Caco-2 (cell line): ENCODE measurements at regions not wholly inside any gene's neighbourhood (a gene's known extent, or its start where the extent isn't known, plus 50 kb on each side); places are given as distances from the start of the nearest gene placed in this dataset.

Source experiments
- BruUV-seq: library from RNA; stranded (reverse); fragments of 400-500 nt; replicated peaks from 2 replicates; lab custom pipeline; 2021; lab: Mats Ljungman, UMichigan
- CTCF ChIA-PET: fragments of 300-600 bp; sonication (Branson Sonifier 250); formaldehyde crosslinking; loops from one replicate; lab custom pipeline; 2022; ENCODE audit warnings: antibody characterized with exemption; lab: Charles Lee
- POLR2A ChIA-PET: fragments of 300-600 bp; sonication (Branson Sonifier 250); formaldehyde crosslinking; loops from one replicate; lab custom pipeline; 2022; ENCODE audit warnings: antibody characterized with exemption; lab: Charles Lee
- DNase-seq, 2 experiments: peaks; one replicate each; pipeline versions ENCODE4 v3.0.0 to v3.0.0-alpha.2; 2020 to 2022
- H3K27me3 ChIP-seq: replicated peaks from 2 replicates; pipeline ENCODE4 v1.6.0; 2011; ENCODE audit warnings: low read length; ENCODE audit not compliant: control insufficient read depth, insufficient read depth
- H3K36me3 ChIP-seq: 2 replicates; pipeline ENCODE4 v1.5.1; 2011; ENCODE audit warnings: low read length; ENCODE audit not compliant: control insufficient read depth, insufficient read depth
- H3K4me1 ChIP-seq: fragments of 250-450 bp; sonication (Bioruptor Pico); 2 replicates; pipeline ENCODE4 v1.5.1; 2020; ENCODE audit warnings: mild to moderate bottlenecking
- H3K4me3 ChIP-seq: 2 replicates; pipeline ENCODE4 v1.5.1; 2011; ENCODE audit warnings: low read depth, mild to moderate bottlenecking, control low read depth, low read length
- H3K9me3 ChIP-seq: fragments of 250-450 bp; sonication (Bioruptor Pico); 2 replicates; pipeline ENCODE4 v1.5.1; 2020; ENCODE audit warnings: mild to moderate bottlenecking, moderate library complexity
- H3K27ac Mint-ChIP-seq: one replicate; pipeline ENCODE4 v1.8.0; 2022; ENCODE audit warnings: mixed read lengths; ENCODE audit not compliant: unreplicated experiment
- H3K27me3 Mint-ChIP-seq: one replicate; pipeline ENCODE4 v1.8.0; 2022; ENCODE audit warnings: mixed read lengths; ENCODE audit not compliant: insufficient read depth, unreplicated experiment
- H3K36me3 Mint-ChIP-seq: one replicate; pipeline ENCODE4 v1.8.0; 2022; ENCODE audit warnings: mild to moderate bottlenecking, mixed read lengths; ENCODE audit not compliant: insufficient read depth, unreplicated experiment
- H3K4me1 Mint-ChIP-seq: one replicate; pipeline ENCODE4 v1.8.0; 2022; ENCODE audit warnings: low read depth, mixed read lengths; ENCODE audit not compliant: unreplicated experiment
- H3K4me3 Mint-ChIP-seq: one replicate; pipeline ENCODE4 v1.8.0; 2022; ENCODE audit warnings: mild to moderate bottlenecking, moderate library complexity, mixed read lengths; ENCODE audit not compliant: unreplicated experiment
- H3K9me3 Mint-ChIP-seq: one replicate; pipeline ENCODE4 v1.8.0; 2022; ENCODE audit warnings: mixed read lengths; ENCODE audit not compliant: unreplicated experiment
- intact Hi-C: fragments of 100-400 bp; cut with micrococcal nuclease; formaldehyde crosslinking; loops from one replicate; pipeline ENCODE4 v1.10.0; 2022; ENCODE audit not compliant: unreplicated experiment
- TF ChIP-seq, protein P1 (sequence below), 2 experiments: fragments of 200-600 bp in 1 of 2; IDR thresholded peaks; 1 replicate in 1 of 2; 2 replicates in 1 of 2; pipeline versions ENCODE4 v1.5.1 to v1.8.0; 2011 to 2022; ENCODE audit warnings: antibody characterized with exemption in 1 of 2, control low read depth in 1 of 2, inconsistent platforms in 1 of 2, low read depth in 1 of 2, low read length in 1 of 2, mild to moderate bottlenecking in 1 of 2, moderate library complexity in 1 of 2; ENCODE audit not compliant: insufficient read depth in 1 of 2, severe bottlenecking in 1 of 2, unreplicated experiment in 1 of 2

DNA sequence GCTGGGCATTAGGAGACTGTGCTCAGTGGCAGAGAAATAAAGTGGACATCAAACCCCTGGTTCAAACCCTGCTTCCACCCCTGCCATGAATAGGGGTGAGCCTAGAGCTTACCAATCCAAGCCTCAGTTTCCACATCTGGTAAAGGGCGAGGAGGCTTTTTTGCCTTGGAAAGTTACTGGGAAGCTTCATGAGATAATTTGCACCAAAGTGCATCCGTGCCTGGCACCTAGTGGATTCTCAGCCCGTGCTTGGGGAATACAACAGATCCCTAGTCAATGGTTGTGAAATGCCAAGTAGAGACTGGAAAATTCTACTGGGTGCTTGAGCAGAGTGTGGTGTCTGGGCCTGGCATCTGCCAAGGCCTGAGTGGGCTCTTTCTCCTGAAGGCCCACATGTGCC is 158.7 kb upstream of the ZMIZ1 start:
- H3K4me1 Mint-ChIP-seq, result no peaks in the 10 kb centered on the region
- Histone ChIP-seq H3K9me3 (no peaks in the 10 kb centered on the region), H3K27me3 (no peaks in the 10 kb centered on the region), H3K4me3 (no peak overlapping the region), H3K36me3 (no peaks in the 10 kb centered on the region), H3K4me1 (no peaks in the 10 kb centered on the region)
- no peaks in the 10 kb centered on the region for H3K27me3 Mint-ChIP-seq
- TF ChIP-seq, protein P1, sequence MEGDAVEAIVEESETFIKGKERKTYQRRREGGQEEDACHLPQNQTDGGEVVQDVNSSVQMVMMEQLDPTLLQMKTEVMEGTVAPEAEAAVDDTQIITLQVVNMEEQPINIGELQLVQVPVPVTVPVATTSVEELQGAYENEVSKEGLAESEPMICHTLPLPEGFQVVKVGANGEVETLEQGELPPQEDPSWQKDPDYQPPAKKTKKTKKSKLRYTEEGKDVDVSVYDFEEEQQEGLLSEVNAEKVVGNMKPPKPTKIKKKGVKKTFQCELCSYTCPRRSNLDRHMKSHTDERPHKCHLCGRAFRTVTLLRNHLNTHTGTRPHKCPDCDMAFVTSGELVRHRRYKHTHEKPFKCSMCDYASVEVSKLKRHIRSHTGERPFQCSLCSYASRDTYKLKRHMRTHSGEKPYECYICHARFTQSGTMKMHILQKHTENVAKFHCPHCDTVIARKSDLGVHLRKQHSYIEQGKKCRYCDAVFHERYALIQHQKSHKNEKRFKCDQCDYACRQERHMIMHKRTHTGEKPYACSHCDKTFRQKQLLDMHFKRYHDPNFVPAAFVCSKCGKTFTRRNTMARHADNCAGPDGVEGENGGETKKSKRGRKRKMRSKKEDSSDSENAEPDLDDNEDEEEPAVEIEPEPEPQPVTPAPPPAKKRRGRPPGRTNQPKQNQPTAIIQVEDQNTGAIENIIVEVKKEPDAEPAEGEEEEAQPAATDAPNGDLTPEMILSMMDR (IDR thresholded peaks at IDR 0.05; ENCODE audit: insufficient read depth in 1 of 2, low read depth in 1 of 2, low read length in 1 of 2, severe bottlenecking in 1 of 2, unreplicated experiment in 1 of 2), result no peak
- intact Hi-C loops, result no loop called here
- no peak for DNase-seq
- BruUV-seq, result no TSS peak
- POLR2A ChIA-PET, result no interaction called here
- no peaks in the 10 kb centered on the region for H3K36me3 Mint-ChIP-seq
- no peak overlapping the region for H3K4me3 Mint-ChIP-seq
- H3K27ac Mint-ChIP-seq, result no peak overlapping the region
- H3K9me3 Mint-ChIP-seq, result no peaks in the 10 kb centered on the region
- CTCF ChIA-PET, result no interaction called here

DNA sequence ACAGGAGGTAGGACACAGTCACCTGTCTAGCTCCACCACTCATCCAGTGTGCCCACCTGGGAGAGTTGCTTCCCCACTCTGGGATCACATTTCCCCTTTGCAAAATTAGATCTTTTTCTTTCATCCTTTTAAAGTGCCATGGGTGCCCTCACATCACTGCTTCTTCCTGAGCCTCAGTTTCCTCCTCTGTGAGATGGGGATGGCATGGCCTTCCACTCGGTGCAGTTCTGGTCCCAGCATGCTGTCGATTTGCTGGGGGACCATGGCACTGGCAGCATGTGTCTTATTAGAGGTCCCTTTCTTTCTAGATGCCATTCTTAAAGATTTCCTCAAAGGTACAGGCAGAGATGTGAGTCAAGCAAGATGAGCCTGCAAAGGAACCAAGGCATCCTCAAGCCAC is 158.3 kb upstream of the ZMIZ1 start:
- no peak for DNase-seq
- Mint-ChIP-seq H3K27me3 (no peaks in the 10 kb centered on the region), H3K4me3 (no peak overlapping the region), H3K27ac (no peak overlapping the region), H3K36me3 (no peaks in the 10 kb centered on the region), H3K4me1 (no peaks in the 10 kb centered on the region), H3K9me3 (no peaks in the 10 kb centered on the region)
- H3K36me3 ChIP-seq, result no peaks in the 10 kb centered on the region
- no peaks in the 10 kb centered on the region for H3K9me3 ChIP-seq
- ChIA-PET CTCF (no interaction called here), POLR2A (no interaction called here)
- no peak overlapping the region for H3K4me3 ChIP-seq
- TF ChIP-seq, protein P1 (IDR thresholded peaks at IDR 0.05; ENCODE audit: insufficient read depth in 1 of 2, low read depth in 1 of 2, low read length in 1 of 2, severe bottlenecking in 1 of 2, unreplicated experiment in 1 of 2), result no peak
- intact Hi-C loops, result no loop called here
- H3K4me1 ChIP-seq, result no peaks in the 10 kb centered on the region
- no TSS peak for BruUV-seq
- no peaks in the 10 kb centered on the region for H3K27me3 ChIP-seq

DNA sequence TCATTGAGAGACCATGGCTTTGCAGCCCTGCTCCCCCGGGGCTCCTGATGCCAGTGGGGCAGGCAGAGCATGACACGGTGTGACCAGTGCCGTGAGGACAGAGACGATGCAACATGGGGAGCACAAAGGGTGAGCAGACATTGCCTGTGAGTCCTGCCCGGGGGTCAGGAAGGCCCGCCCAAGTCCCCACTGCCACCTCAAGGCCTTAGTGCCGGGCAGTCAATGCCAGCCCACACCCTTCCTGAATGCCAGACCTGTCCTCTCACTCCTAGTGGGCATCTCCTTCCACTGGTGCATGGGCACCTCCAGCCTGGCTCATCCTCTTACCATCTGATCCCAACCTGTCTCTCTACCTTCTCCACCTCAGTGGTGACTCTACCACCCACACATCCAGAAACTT is 157.9 kb upstream of the ZMIZ1 start:
- H3K27me3 Mint-ChIP-seq, result no peaks in the 10 kb centered on the region
- no peaks in the 10 kb centered on the region for H3K36me3 Mint-ChIP-seq
- H3K27me3 ChIP-seq, result no peaks in the 10 kb centered on the region
- no peak overlapping the region for H3K27ac Mint-ChIP-seq
- H3K4me3 ChIP-seq, result no peak overlapping the region
- POLR2A ChIA-PET, result no interaction called here
- no peaks in the 10 kb centered on the region for H3K4me1 Mint-ChIP-seq
- no peaks in the 10 kb centered on the region for H3K36me3 ChIP-seq
- H3K9me3 ChIP-seq, result no peaks in the 10 kb centered on the region
- H3K4me3 Mint-ChIP-seq, result no peak overlapping the region
- intact Hi-C loops, result no loop called here
- no peaks in the 10 kb centered on the region for H3K9me3 Mint-ChIP-seq
- TF ChIP-seq, protein P1 (IDR thresholded peaks at IDR 0.05; ENCODE audit: insufficient read depth in 1 of 2, low read depth in 1 of 2, low read length in 1 of 2, severe bottlenecking in 1 of 2, unreplicated experiment in 1 of 2), result no peak
- H3K4me1 ChIP-seq, result no peaks in the 10 kb centered on the region
- BruUV-seq, result no TSS peak
- DNase-seq, result no peak
- CTCF ChIA-PET, result no interaction called here
